ENCODE measurements at regions not wholly inside any gene's neighbourhood (a gene's known extent, or its start where the extent isn't known, plus 50 kb on each side); places are given as distances from the start of the nearest gene placed in this dataset.

- TF ChIP-seq ZNF138 (CRISPR knock-in tag; IDR thresholded peaks at IDR 0.05; ENCODE audit: low read depth): no peak
- no peak for TF ChIP-seq MAFK (conservative IDR thresholded peaks at IDR 0.05 in 1 of 2, IDR thresholded peaks at IDR 0.05 in 1 of 2; ENCODE audit: low read length in 2 of 2)
- no peak for TF ChIP-seq ZNF30 (CRISPR knock-in tag; IDR thresholded peaks at IDR 0.05)
- no peak for TF ChIP-seq ATF2 (CRISPR knock-in tag; IDR thresholded peaks at IDR 0.05)
Measured at GRCh38 chr1:106637566-106637965, 418.9 kb upstream of the PRMT6 start.
